ENCODE measurements at regions not wholly inside any gene's neighbourhood (a gene's known extent, or its start where the extent isn't known, plus 50 kb on each side); places are given as distances from the start of the nearest gene placed in this dataset.

DNA sequence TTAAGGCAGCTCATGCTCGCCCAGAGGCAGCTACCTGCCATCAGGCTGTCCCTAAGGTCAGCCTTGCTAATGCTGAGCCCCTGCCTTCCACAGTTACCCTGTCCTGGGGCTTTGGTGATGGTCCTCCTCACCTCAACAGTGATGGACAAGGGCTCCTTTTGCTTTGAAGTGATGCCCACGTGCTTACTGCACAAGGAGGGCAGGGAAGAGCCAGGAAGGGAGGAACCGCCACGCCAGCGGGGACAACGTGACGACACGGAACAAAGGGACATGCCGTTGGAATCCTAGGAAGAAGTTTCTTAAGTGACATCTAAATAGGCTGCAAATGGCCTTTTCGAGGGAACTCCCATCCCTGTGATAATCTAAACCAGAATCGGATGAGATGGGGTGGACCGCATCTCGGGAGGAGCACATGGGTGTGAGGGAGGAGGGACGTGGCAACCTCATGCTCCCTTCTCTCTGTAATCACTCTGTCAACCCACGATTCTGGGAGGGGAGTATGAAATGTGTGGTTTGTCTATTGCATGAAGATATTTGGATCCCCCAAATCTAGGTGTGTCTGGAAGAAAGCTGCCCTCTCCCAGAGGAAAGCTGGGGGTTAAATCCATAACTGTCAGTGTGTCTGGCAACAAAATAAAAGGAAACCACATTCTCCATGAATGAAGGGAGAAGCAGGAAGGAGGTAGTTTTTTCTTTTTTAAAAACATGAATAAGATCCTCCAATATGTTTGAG is 110.9 kb upstream of the IRF2BP2 start:
- DNase-seq (ENCODE audit: low read depth), result no peak

DNA sequence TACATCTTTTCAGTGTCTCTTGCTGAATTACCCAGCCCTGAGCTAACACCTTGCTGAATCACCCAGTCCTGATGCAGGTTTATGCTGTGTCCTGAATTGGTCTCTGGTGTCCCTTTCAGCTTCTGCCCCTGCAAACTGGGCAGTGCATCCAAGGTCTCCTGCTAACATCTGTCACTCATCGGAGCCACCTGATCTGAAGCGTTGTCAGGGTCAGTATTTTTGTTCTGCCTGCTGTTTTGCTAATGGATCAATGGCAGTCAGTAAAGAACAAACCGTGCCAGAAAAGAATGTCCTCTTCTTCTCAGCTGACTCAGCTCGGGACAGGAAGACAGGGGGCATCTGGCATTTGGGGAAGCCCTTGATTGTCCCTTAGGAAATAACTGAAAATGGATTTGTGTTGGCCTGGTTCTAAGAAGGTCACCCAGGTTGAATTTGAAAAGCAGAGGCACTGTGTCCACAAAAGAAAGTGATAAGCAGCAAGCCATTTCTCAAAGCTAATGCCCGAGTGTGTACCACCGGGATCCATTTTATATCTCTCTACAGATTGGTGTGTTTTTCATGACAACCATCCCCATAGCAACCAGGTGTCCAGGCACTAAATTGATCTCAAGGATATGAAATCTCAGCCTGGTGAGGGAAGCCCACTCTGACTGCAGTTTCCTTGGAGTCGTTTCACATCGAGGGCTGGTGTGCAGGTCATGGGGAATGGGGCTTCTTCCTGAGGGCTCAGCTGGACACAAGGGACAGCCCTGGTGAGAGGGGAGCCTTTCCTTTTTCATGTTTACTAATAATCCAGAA is 109.7 kb upstream of the IRF2BP2 start:
- DNase-seq (ENCODE audit: low read depth), result no peak

DNA sequence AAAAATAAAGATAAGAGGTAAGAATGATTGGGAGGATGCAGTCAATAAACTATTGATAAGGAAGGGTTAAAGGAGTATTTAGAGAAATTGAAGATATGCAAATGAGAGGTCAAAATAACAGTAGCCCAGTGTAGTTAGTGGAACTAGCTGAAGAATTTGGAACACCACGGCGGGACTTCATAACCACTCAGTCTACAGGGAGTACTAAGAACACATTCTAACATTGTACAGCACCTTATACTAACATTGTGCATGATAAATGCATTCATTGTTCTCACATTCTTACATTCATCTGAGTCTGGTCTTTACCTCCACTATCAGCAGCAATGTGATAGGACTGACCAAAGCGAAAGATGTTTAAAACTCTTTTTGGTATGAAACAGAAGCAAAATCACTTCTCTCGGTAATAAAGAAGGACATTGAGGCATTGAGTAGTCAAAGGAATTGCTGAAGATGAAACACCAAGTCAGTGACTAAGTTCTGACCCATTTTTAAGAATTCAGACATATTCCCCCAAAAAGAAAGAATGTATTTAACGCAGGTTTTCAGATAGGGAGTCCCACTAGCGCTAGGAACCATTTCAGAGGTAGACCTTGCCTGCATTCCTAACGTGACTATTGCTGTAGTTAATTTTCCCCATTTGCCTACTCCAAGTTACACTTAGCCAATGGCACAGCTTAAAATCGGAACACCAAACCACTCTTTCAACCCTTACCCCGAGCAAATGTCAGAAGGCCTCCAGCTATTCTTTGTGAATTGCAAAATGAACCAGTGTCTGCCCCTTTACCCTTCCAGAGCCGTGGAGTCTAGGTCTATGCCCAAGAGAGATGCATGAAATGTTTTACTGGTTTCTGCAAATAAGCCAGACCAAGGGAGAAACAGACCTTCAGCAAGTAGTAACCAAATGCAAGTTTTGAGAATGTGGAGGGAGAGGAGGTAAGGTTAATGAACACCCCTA is 108.8 kb upstream of the IRF2BP2 start:
- DNase-seq (ENCODE audit: low read depth), result no peak

DNA sequence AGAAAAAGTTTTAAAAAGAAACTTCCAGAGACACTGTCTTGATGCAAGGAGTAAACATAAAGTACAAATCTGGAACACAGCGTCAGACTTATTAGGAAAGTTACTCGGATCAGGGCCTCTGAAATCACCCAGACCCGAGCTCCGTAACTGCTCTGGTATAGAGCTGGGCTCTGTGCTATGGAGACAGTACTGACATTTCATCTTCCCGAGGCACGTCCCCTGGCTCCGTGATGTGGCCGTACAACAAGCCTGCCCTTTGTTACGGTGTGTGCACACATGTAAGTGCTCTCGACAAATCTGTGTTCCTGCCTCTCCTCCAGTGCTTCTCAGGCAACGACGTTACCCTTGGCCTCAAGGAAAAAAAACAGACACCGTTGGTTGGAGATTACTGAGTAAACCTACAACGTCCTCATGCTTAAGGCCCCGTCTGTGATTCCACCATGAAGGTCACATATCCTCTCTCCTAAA is 107.0 kb upstream of the IRF2BP2 start:
- DNase-seq (ENCODE audit: low read depth), result no peak

GRCh38 chr1:234715252-234716014 is 105.5 kb upstream of the IRF2BP2 start:
- no peak for DNase-seq (ENCODE audit: low read depth)

DNA sequence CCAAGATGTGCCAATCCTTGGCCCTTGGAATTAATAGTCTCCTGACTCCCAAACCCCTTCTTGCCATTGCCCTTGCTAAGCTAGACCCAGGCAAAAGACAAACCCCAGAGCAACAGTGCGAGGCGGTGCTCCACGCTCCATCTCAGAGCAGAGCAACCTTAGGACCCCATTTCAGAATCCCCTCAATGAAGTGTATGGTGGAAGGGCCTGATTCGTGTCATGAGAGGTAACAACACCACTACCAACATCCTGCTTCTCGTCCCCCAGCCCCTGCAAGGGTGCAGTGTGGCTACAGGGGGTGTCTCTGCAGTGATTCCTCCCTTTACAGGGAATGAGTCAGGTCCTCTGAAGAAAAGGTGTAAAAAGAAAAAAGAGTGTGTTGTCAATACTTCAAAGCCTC is 103.9 kb upstream of the IRF2BP2 start:
- DNase-seq (ENCODE audit: low read depth), result no peak

- no peak for DNase-seq (ENCODE audit: low read depth)
Measured at GRCh38 chr1:234713440-234713839, 103.5 kb upstream of the IRF2BP2 start.

GRCh38 chr1:234712891-234713305 is 102.9 kb upstream of the IRF2BP2 start:
- DNase-seq (ENCODE audit: low read depth), result no peak

GRCh38 chr1:234710936-234711724 is 101.2 kb upstream of the IRF2BP2 start:
- DNase-seq (ENCODE audit: low read depth), result no peak

DNA sequence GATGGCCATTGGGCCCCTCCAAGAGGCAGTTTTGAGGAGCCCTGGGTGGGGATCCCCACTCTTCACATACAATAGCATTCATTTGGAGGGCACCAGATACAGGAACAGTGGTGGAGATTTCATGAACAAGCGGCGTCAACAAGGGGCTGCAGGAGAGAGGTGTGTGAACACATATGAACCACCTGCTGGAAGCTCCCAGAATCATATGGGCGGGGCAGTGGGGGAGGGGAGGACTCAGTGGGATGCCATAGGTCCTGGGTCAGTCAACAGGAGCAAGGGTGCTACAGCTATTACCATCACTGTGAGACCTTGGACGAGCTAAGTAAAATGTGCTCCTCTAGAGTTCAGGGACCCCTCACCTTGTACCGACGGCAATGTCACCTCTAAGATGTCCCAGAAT is 100.4 kb upstream of the IRF2BP2 start:
- no peak for DNase-seq (ENCODE audit: low read depth)

DNA sequence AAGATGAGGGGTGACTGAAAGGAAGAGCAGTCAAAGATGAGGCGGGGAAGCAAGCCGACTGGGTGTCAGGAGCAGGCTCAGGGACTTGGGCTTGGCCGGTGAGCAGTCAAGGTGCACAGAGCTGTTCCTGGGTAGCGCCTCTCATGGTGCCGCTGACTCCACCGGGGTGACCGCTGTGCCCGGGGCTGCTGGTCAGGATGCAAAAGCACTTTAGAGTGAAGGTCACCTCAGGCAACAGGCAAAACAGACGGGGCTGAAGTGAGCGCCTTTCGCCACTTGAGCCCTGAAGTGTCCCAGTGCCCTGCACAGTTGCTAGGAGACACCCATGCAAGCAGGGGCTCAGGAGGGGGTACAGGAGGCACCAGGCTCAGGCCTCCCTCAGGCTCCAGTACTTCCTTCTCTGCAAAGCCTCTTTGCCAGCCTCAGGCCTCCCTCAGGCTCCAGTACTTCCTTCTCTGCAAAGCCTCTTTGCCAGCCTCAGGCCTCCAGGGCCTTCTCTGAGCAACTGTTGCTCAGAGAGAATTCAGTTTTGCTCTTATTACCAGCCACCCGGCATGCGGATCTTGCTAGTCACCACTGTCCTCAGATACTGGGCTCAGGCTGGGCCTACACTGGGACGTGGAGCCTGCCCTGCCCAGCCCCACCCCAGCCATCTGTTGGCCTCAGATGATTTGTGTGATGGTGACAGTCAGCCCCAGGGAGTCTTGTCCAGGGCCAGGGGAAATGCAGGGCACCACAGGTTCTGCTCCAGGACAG is 99.7 kb upstream of the IRF2BP2 start:
- DNase-seq (ENCODE audit: low read depth), result no peak

DNA sequence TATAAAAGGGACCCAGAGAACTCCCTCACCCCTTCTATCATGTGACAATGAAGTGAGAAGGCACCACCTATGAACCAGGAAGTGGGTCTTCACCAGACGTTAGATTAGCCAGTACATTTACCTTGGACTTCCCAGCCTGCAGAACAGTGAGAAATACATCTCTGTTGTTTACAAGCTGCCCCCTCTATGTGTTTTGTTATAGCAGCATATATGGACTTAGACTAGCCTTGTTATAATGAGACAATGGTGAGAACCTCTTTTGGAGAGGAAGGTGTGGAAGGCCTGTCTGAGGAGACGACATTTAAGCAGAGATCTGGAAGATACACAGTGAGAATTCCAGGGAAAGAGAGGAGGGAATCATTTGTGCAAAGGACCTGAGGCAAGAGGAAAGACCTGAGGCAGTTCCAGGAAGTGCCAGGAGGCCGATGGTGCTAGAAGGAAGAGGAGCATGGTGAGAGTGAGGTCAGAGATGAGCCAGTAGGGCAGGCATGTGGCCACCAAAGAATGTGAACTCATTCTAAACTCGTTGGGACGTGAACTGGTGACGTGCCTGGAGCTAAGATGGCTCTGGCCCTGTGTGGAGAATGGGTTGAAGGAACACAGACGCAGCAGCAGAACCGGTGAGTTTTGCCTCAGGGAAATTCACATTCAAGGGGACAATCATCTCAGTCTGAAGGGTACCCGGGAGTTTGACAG is 98.9 kb upstream of the IRF2BP2 start:
- no peak for DNase-seq (ENCODE audit: low read depth)

DNA sequence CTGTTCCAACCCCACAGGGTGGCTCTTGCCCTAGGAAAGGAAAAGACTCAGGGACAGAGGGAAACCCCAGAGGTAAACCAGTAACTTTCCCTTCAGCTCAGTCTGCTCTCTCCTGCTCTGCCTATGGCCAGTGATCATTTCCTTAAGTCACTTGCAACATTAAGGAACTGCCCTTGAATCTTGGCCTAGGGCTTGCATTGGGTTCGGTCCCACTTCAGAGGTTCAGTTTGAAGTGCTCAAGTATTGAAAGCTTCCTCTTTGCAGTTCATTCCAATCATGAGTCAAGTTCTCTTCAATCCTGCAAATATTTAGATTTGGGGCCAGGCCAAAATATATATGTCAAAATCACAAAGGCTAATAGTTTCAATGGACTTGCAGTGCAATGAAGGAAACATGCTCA is 97.7 kb upstream of the IRF2BP2 start:
- no peak for DNase-seq (ENCODE audit: low read depth)

DNA sequence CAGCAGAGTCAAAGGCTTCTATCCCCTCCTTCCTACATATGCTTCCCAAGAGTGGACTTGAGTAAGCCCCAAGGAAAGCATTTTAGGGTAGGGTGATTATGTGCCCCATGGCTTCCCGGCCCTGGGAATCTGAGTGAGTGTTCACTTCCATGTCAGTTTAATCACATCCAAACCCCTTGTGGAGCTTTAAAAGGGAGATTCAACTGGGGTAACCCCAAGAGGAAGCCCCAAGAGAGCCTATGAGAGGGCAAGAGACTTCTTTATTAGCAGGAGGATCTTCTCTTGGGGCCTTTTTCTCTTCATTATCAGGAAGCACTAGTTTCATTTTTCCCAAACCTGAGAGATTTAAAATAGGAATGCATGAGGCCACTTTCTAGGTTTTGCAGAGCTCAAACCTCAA is 97.0 kb upstream of the IRF2BP2 start:
- no peak for DNase-seq (ENCODE audit: low read depth)

- DNase-seq (ENCODE audit: low read depth), result no peak
Measured at GRCh38 chr1:234706199-234706598, 96.2 kb upstream of the IRF2BP2 start.

DNA sequence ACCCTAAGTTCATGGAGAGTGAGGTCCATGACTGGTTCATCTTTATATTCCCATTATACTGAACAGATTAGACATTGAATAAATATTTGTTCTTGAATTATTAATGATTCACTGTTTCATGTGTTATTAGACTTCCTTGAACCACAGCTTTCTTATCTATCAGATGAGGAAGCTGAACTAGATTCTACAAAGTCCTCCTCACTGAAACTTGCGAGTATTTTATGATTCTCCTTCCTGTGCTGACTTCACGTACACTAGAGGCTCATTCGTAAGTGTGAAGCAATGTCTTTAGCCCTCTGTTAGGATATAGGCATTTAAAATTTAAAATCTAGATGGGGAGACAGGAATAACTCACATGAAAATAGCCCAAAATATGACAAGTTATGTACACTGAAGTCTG is 95.6 kb upstream of the IRF2BP2 start:
- DNase-seq (ENCODE audit: low read depth), result no peak

GRCh38 chr1:234704106-234704887 is 94.3 kb upstream of the IRF2BP2 start:
- DNase-seq (ENCODE audit: low read depth), result no peak

DNA sequence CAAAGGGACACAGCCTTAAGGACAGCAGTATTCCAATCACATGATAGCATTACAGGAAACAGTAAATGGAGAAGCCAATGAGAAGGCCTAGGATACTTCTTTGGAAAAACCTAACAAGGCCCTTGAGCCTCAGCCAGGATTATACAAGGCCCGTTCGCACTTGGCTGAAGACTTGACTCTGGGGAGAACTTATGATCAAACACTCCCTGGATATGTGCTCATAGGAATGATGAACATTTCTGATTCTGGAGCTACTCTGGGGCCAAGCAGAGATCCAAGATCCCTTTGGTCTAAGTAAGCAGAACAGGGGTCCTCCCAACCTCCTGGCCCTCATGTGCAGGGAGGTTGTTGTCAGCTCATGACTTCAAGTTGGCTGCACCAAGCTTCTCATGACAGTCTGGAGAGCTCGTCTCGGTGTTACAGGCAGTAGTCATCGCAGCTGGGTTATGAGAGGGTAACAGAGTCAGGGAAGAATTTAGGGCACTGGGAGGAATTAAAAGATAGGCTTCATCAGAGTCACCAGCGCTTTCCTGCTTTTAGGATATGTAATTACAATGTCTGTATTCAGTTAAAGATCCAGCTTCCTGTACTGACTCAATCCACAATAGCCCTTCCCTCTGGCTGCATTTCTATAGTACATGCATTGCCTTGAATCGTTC is 92.5 kb upstream of the IRF2BP2 start:
- DNase-seq (ENCODE audit: low read depth), result no peak

Measured in Daoy (cell line).